ENCODE measurements at regions not wholly inside any gene's neighbourhood (a gene's known extent, or its start where the extent isn't known, plus 50 kb on each side); places are given as distances from the start of the nearest gene placed in this dataset.

- no peak for TF ChIP-seq CTCF (IDR thresholded peaks at IDR 0.05)
- Histone ChIP-seq H3K9ac (ENCODE audit: low read depth in 2 of 2, low read length in 2 of 2) (no peak overlapping the region), H3K4me1 (no peaks in the 10 kb centered on the region), H3K27ac (no peak overlapping the region), H3K4me3 (no peak overlapping the region), H3K9me3 (no peaks in the 10 kb centered on the region), H3K27me3 (no peaks in the 10 kb centered on the region), H3K36me3 (no peaks in the 10 kb centered on the region)
- intact Hi-C loops (cut with DNase I) = no loop called here
- DNase-seq = no peak
Observed at GRCh38 chr5:33229216-33229615, 211.5 kb upstream of the TARS1 start.

GRCh38 chr5:33230467-33231078 lies 210.2 kb upstream of the TARS1 start:
- no peaks in the 10 kb centered on the region for H3K36me3 ChIP-seq
- intact Hi-C loops (cut with DNase I) = no loop called here
- H3K27ac ChIP-seq = no peak overlapping the region
- no peak for TF ChIP-seq CTCF (IDR thresholded peaks at IDR 0.05)
- H3K4me1 ChIP-seq = no peaks in the 10 kb centered on the region
- no peak for DNase-seq
- H3K27me3 ChIP-seq = no peaks in the 10 kb centered on the region
- H3K4me3 ChIP-seq = no peak overlapping the region
- H3K9me3 ChIP-seq = no peaks in the 10 kb centered on the region
- H3K9ac ChIP-seq (ENCODE audit: low read depth in 2 of 2, low read length in 2 of 2) = no peak overlapping the region

GRCh38 chr5:33231214-33231710 lies 209.5 kb upstream of the TARS1 start:
- H3K27me3 ChIP-seq = no peaks in the 10 kb centered on the region
- intact Hi-C loops (cut with DNase I) = no loop called here
- no peak overlapping the region for H3K4me3 ChIP-seq
- H3K9me3 ChIP-seq = no peaks in the 10 kb centered on the region
- TF ChIP-seq CTCF (IDR thresholded peaks at IDR 0.05) = no peak
- H3K4me1 ChIP-seq = no peaks in the 10 kb centered on the region
- H3K36me3 ChIP-seq = no peaks in the 10 kb centered on the region
- DNase-seq = no peak
- H3K27ac ChIP-seq = no peak overlapping the region
- no peak overlapping the region for H3K9ac ChIP-seq (ENCODE audit: low read depth in 2 of 2, low read length in 2 of 2)

GRCh38 chr5:33231935-33232334 lies 208.8 kb upstream of the TARS1 start:
- Histone ChIP-seq H3K4me1 (no peaks in the 10 kb centered on the region), H3K36me3 (no peaks in the 10 kb centered on the region), H3K9me3 (no peaks in the 10 kb centered on the region), H3K27ac (no peak overlapping the region), H3K9ac (ENCODE audit: low read depth in 2 of 2, low read length in 2 of 2) (no peak overlapping the region), H3K27me3 (no peaks in the 10 kb centered on the region), H3K4me3 (no peak overlapping the region)
- TF ChIP-seq CTCF (IDR thresholded peaks at IDR 0.05) = no peak
- intact Hi-C loops (cut with DNase I) = no loop called here
- DNase-seq = no peak

- no peaks in the 10 kb centered on the region for H3K4me1 ChIP-seq
- H3K27me3 ChIP-seq = no peaks in the 10 kb centered on the region
- no peak for DNase-seq
- H3K4me3 ChIP-seq = no peak overlapping the region
- no peak overlapping the region for H3K9ac ChIP-seq (ENCODE audit: low read depth in 2 of 2, low read length in 2 of 2)
- no peaks in the 10 kb centered on the region for H3K9me3 ChIP-seq
- TF ChIP-seq CTCF (IDR thresholded peaks at IDR 0.05) = no peak
- no peaks in the 10 kb centered on the region for H3K36me3 ChIP-seq
- intact Hi-C loops (cut with DNase I) = no loop called here
- H3K27ac ChIP-seq = no peak overlapping the region
Observed at GRCh38 chr5:33232731-33233505, 207.8 kb upstream of the TARS1 start.

Measured in colonic mucosa (tissue), 4 donors.